ENCODE measurements at regions not wholly inside any gene's neighbourhood (a gene's known extent, or its start where the extent isn't known, plus 50 kb on each side); places are given as distances from the start of the nearest gene placed in this dataset.

DNA sequence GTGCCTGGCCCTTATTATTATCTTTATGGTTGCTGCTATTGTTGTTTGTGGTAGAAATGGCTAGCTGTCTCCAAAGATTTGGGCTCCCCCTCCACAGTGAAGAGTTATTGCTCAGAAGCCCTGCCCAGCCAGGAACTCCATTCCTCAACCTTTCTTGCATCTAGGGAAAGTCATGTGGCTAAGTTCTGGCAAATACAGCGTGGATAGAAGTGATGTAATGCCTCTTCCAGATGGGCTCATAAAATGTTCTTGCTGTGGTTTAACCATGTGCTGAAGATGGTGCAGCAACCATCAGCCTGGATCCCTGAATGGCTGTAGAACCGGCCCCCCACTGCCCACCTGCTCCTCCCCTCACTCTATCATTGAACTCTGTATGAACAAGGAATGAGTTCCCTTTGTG lies 203.5 kb upstream of the E2F8 start:
- TF ChIP-seq POLR2AphosphoS5 (IDR thresholded peaks at IDR 0.05; ENCODE audit: low read depth, low read length) (no peak), SIN3A (IDR thresholded peaks at IDR 0.05; ENCODE audit: borderline replicate concordance, insufficient read depth, low read length) (no peak)

Data from PFSK-1 (cell line).